Fibroblast of lung (primary cell): ENCODE measurements at regions not wholly inside any gene's neighbourhood (a gene's known extent, or its start where the extent isn't known, plus 50 kb on each side); places are given as distances from the start of the nearest gene placed in this dataset.

Source experiments
- DNase-seq, 2 donors: peaks; one replicate each; pipeline versions ENCODE4 v3.0.0 to v3.0.0-alpha.2; 2010; ENCODE audit warnings: low read depth in 2 of 2
- H2AFZ ChIP-seq: 2 replicates; pipeline ENCODE4 v1.5.1; 2012; ENCODE audit warnings: low read length, control low read depth, inconsistent platforms
- H3K27ac ChIP-seq: 2 replicates; pipeline ENCODE4 v1.5.1; 2011; ENCODE audit warnings: low read length, control low read depth; ENCODE audit not compliant: insufficient read depth
- H3K27me3 ChIP-seq: 2 replicates; pipeline ENCODE4 v1.5.1; 2011; ENCODE audit warnings: mild to moderate bottlenecking, low read length; ENCODE audit not compliant: control insufficient read depth, insufficient read depth
- H3K36me3 ChIP-seq: 2 replicates; pipeline ENCODE4 v1.5.1; 2011; ENCODE audit warnings: low read length; ENCODE audit not compliant: control insufficient read depth, insufficient read depth
- H3K4me1 ChIP-seq: 2 replicates; pipeline ENCODE4 v1.5.1; 2011; ENCODE audit warnings: low read length; ENCODE audit not compliant: control insufficient read depth, insufficient read depth; ENCODE audit errors: extremely low read depth
- H3K4me2 ChIP-seq: 2 replicates; pipeline ENCODE4 v1.5.1; 2011; ENCODE audit warnings: low read length, control low read depth; ENCODE audit not compliant: insufficient read depth; ENCODE audit errors: extremely low read depth
- H3K4me3 ChIP-seq, 4 experiments: fragments of 200-600 bp in 1 of 4; sonication (generic) in 1 of 4; replicated peaks in 1 of 4; 2 replicates each; pipeline ENCODE4 v1.5.1; 2011 to 2016; ENCODE audit warnings: low read length in 4 of 4, low read depth in 3 of 4, mild to moderate bottlenecking in 3 of 4, control low read depth in 2 of 4, inconsistent platforms in 1 of 4, mixed read lengths in 1 of 4; ENCODE audit not compliant: insufficient read depth in 1 of 4; ENCODE audit errors: control extremely low read depth in 1 of 4
- H3K79me2 ChIP-seq: 2 replicates; pipeline ENCODE4 v1.5.1; 2012; ENCODE audit warnings: mild to moderate bottlenecking, low read length, inconsistent platforms; ENCODE audit not compliant: control insufficient read depth, insufficient read depth
- H3K9ac ChIP-seq: 2 replicates; pipeline ENCODE4 v1.5.1; 2011; ENCODE audit warnings: mild to moderate bottlenecking, low read length, control low read depth; ENCODE audit not compliant: insufficient read depth
- H3K9me3 ChIP-seq: 2 replicates; pipeline ENCODE4 v1.5.1; 2012; ENCODE audit warnings: low read depth, low read length; ENCODE audit not compliant: control insufficient read depth, insufficient read depth
- H4K20me1 ChIP-seq: 2 replicates; pipeline ENCODE4 v1.5.1; 2011; ENCODE audit warnings: low read length; ENCODE audit not compliant: control insufficient read depth, insufficient read depth; ENCODE audit errors: extremely low read depth
- CTCF ChIP-seq, 2 donors: IDR thresholded peaks in 1 of 2; conservative IDR thresholded peaks in 1 of 2; 1 replicate in 1 of 2; 2 replicates in 1 of 2; pipeline ENCODE4 v1.5.1; 2011 to 2012; ENCODE audit warnings: low read length in 2 of 2, control low read depth in 1 of 2, inconsistent platforms in 1 of 2, low read depth in 1 of 2, mild to moderate bottlenecking in 1 of 2
- EZH2 ChIP-seq: IDR thresholded peaks from 2 replicates; pipeline ENCODE4 v1.5.1; 2012; ENCODE audit warnings: low read length, control low read depth, mild to moderate bottlenecking; ENCODE audit errors: missing control alignments

DNA sequence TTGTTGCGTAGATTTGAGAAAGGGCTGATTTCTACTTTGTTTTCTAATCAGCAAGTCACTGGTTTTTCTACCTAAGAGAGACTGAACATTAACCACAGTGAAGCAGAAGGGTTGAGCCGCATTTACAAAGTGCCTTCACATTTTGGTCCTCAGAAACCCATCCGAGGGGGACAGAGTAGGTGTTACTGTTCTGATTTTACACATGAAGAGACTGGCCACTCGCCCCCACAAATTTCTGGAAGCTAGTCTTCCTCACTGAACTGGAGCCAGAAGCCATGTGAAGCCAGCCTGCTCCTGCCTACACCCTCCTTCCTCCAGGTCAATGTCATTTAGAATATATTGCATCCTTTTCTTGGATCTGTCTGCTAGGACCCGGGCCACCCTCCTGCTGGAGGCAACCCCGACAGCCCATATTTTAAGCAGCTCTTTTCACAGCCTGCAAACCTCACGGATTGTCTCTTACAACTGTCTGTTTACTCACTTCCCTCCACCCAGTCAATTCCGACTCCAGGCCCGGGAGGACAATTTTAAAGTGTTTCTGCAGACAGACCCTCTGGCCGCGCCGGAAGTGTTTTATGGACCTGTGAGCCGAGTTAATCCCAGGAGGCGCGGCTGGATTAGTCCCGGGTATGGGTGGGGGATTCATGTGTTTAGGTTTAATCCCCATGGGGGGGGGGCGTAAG lies 73.2 kb upstream of the BCOR start:
- Histone ChIP-seq H3K27me3 (no peaks in the 10 kb centered on the region), H3K9ac (no peak overlapping the region), H3K4me2 (no peak overlapping the region)

GRCh38 chrX:40169193-40170101 lies 71.7 kb upstream of the BCOR start:
- no peak overlapping the region for H2AFZ ChIP-seq
- no peak overlapping the region for H3K9ac ChIP-seq
- no peaks in the 10 kb centered on the region for H3K36me3 ChIP-seq
- no peaks in the 10 kb centered on the region for H3K27me3 ChIP-seq
- peak overlapping the region in 1 of 4 experiments; percentile 20 for H3K4me3 ChIP-seq
- H3K79me2 ChIP-seq = no peaks in the 10 kb centered on the region
- no peak overlapping the region for H3K4me2 ChIP-seq
- no peaks in the 10 kb centered on the region for H3K9me3 ChIP-seq
- no peak overlapping the region for H3K27ac ChIP-seq
- no peaks in the 10 kb centered on the region for H4K20me1 ChIP-seq
- TF ChIP-seq EZH2 (no peak), CTCF (conservative IDR thresholded peaks at IDR 0.05 in 1 of 2, IDR thresholded peaks at IDR 0.05 in 1 of 2; ENCODE audit: low read depth in 1 of 2, low read length in 2 of 2) (peak in 1 of 2 donors; percentile 58)
- DNase-seq = peak; percentile 73 to 81
- H3K4me1 ChIP-seq = peaks cover 5% of the 10 kb centered on the region

More for the DNA sequence above, 73.2 kb upstream of the BCOR start:
- no peaks in the 10 kb centered on the region for H3K36me3 ChIP-seq
- TF ChIP-seq CTCF (conservative IDR thresholded peaks at IDR 0.05 in 1 of 2, IDR thresholded peaks at IDR 0.05 in 1 of 2; ENCODE audit: low read depth in 1 of 2, low read length in 2 of 2) = no peak
- TF ChIP-seq EZH2 = no peak
- no peaks in the 10 kb centered on the region for H3K9me3 ChIP-seq
- peak overlapping the region; percentile 71 for H3K27ac ChIP-seq
- peak overlapping the region in 2 of 4 experiments; percentile 11 to 54 for H3K4me3 ChIP-seq
- H3K79me2 ChIP-seq = no peaks in the 10 kb centered on the region
- H3K4me1 ChIP-seq = peaks cover 5% of the 10 kb centered on the region
- no peak for DNase-seq
- H4K20me1 ChIP-seq = no peaks in the 10 kb centered on the region
- H2AFZ ChIP-seq = no peak overlapping the region

DNA sequence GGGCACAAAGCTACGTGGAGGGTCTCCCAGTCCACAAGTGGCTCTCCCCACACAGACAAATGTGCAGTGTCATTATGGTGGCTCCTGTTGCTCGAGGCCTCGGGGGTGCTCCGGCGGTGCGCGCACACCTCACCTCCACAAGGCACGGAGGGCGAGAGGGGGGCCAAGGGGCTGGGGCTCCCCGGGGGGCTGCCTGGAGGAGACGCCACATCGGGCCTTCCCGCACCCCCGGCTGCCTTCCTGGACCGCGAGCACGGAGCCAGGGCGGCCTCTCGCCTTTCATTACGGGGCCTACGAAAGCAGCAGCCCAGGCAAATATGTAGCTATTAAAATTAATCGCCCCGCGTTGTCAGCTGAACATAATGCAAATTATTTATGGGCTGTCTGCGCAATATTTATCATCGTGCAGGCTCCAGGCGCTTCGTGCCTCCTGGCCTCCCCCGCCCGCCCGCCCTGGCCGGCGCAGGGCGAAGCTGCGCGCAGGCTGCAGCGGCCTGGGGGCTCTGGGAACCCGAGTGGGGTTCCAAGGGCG lies 70.8 kb upstream of the BCOR start:
- no peak overlapping the region for H3K4me3 ChIP-seq
- no peak for DNase-seq
- peaks cover 7% of the 10 kb centered on the region for H3K4me1 ChIP-seq
- no peaks in the 10 kb centered on the region for H3K9me3 ChIP-seq
- no peak overlapping the region for H3K4me2 ChIP-seq
- no peaks in the 10 kb centered on the region for H3K79me2 ChIP-seq
- TF ChIP-seq CTCF (conservative IDR thresholded peaks at IDR 0.05 in 1 of 2, IDR thresholded peaks at IDR 0.05 in 1 of 2; ENCODE audit: low read depth in 1 of 2, low read length in 2 of 2) = no peak
- no peak for TF ChIP-seq EZH2
- no peaks in the 10 kb centered on the region for H3K27me3 ChIP-seq
- no peak overlapping the region for H3K27ac ChIP-seq
- H3K9ac ChIP-seq = no peak overlapping the region
- no peaks in the 10 kb centered on the region for H3K36me3 ChIP-seq
- no peak overlapping the region for H2AFZ ChIP-seq
- H4K20me1 ChIP-seq = no peaks in the 10 kb centered on the region
